CD1c-positive myeloid dendritic cell (primary cell): ENCODE measurements at regions not wholly inside any gene's neighbourhood (a gene's known extent, or its start where the extent isn't known, plus 50 kb on each side); places are given as distances from the start of the nearest gene placed in this dataset.
"Not testable (repeated sequence)": the region's sequence is repeated elsewhere in the genome, so short reads cannot be mapped to it uniquely, and the experiment has no call there.

Source experiments
- DNase-seq: peaks from one replicate; pipeline ENCODE4 v3.0.0-alpha.2; 2016; ENCODE audit errors: extremely low spot score

GRCh38 chr16:47858333-47858982, 297.3 kb downstream of the ABCC12 start:
- no peak for DNase-seq

GRCh38 chr16:47855431-47855830, 300.4 kb downstream of the ABCC12 start:
- DNase-seq = no peak

GRCh38 chr16:47854737-47855136, 301.1 kb downstream of the ABCC12 start:
- no peak for DNase-seq

- DNase-seq = no peak
Observed at GRCh38 chr16:47852991-47853390, 302.8 kb downstream of the ABCC12 start.

- no peak for DNase-seq
Observed at GRCh38 chr16:47851146-47851545, 304.6 kb downstream of the ABCC12 start.

GRCh38 chr16:47849736-47850135, 306.1 kb downstream of the ABCC12 start:
- no peak for DNase-seq

GRCh38 chr16:47848421-47849109, 307.2 kb downstream of the ABCC12 start:
- no peak for DNase-seq

GRCh38 chr16:47847220-47847970, 308.4 kb downstream of the ABCC12 start:
- DNase-seq = no peak

GRCh38 chr16:47834485-47835024, 321.2 kb downstream of the ABCC12 start:
- DNase-seq = no peak

- no peak for DNase-seq
Observed at GRCh38 chr16:47833771-47834170, 322.0 kb downstream of the ABCC12 start.

- DNase-seq = no peak
Observed at GRCh38 chr16:47829850-47830600, 325.8 kb downstream of the ABCC12 start.

- DNase-seq = no peak
Observed at GRCh38 chr16:47826070-47826469, 329.7 kb downstream of the ABCC12 start.

- DNase-seq = no peak
Observed at GRCh38 chr16:47817048-47817447, 338.7 kb downstream of the ABCC12 start.

- no peak for DNase-seq
Observed at GRCh38 chr16:47816511-47816910, 339.3 kb downstream of the ABCC12 start.

GRCh38 chr16:47815655-47816054, 340.1 kb downstream of the ABCC12 start:
- DNase-seq = no peak

- DNase-seq = not testable (repeated sequence)
Observed at GRCh38 chr16:47811758-47812157, 344.0 kb downstream of the ABCC12 start.

GRCh38 chr16:47806309-47806847, 345.2 kb downstream of the PHKB start:
- no peak for DNase-seq

- no peak for DNase-seq
Observed at GRCh38 chr16:47787696-47788095, 326.6 kb downstream of the PHKB start.

GRCh38 chr16:47781673-47782072, 320.5 kb downstream of the PHKB start:
- no peak for DNase-seq

GRCh38 chr16:47780213-47780875, 319.2 kb downstream of the PHKB start:
- no peak for DNase-seq
